ENCODE measurements at regions not wholly inside any gene's neighbourhood (a gene's known extent, or its start where the extent isn't known, plus 50 kb on each side); places are given as distances from the start of the nearest gene placed in this dataset.
"Not testable (repeated sequence)": the region's sequence is repeated elsewhere in the genome, so short reads cannot be mapped to it uniquely, and the experiment has no call there.

GRCh38 chr18:54502451-54502850, 88.6 kb upstream of the DYNAP start:
- TF ChIP-seq CTCF (IDR thresholded peaks at IDR 0.05; ENCODE audit: insufficient read depth, low read length, poor library complexity, severe bottlenecking); EZH2phosphoT487 (conservative IDR thresholded peaks at IDR 0.05; ENCODE audit: low read length): not testable (repeated sequence)
